ENCODE measurements at regions not wholly inside any gene's neighbourhood (a gene's known extent, or its start where the extent isn't known, plus 50 kb on each side); places are given as distances from the start of the nearest gene placed in this dataset.

DNA sequence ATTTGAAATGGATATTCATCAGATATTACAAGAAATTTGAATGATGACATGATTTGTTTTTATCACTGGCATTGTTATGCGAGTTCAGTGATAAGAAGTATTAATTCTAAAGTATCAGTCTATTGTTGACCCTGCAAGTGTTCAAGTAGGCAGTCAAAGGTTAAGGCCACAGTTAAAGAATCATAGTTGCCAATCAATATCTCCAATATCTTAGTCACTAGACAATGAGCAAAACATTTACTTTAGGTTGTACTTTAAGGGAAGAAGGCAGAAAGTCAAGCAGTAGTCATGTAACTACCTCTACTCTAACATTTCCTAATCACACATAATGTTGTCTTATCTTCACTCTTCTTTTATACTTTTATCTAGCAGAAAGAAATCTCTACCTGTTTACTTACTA, 709.8 kb downstream of the PCDH17 start:
- TF ChIP-seq ZNF274 (IDR thresholded peaks at IDR 0.05; ENCODE audit: low read depth, low read length) (no peak), YY1 (IDR thresholded peaks at IDR 0.05; ENCODE audit: insufficient read depth, insufficient read length) (no peak), SUZ12 (IDR thresholded peaks at IDR 0.05; ENCODE audit: extremely low read depth, insufficient read depth, insufficient read length) (no peak)

Data from NT2/D1 (cell line).